ENCODE measurements at regions not wholly inside any gene's neighbourhood (a gene's known extent, or its start where the extent isn't known, plus 50 kb on each side); places are given as distances from the start of the nearest gene placed in this dataset.
A peak's percentile ranks its signal among the peaks of the same experiment; 100 is the strongest.

GRCh38 chr12:97324471-97324870, 138.1 kb upstream of the RMST start:
- H3K4me3 Mint-ChIP-seq = no peak overlapping the region
- intact Hi-C loops (cut with micrococcal nuclease) = no loop called here
- peak overlapping the region in 1 of 7 donors; percentile 39 for H3K27ac Mint-ChIP-seq
- no peaks in the 10 kb centered on the region for H3K36me3 Mint-ChIP-seq
- H3K4me1 Mint-ChIP-seq = no peaks in the 10 kb centered on the region
- no peaks in the 10 kb centered on the region for H3K4me1 ChIP-seq (ENCODE audit: insufficient read depth, low read length)
- H3K27me3 ChIP-seq (ENCODE audit: insufficient read depth, low read length) = no peaks in the 10 kb centered on the region
- H3K36me3 ChIP-seq (ENCODE audit: insufficient read depth, low read length) = no peaks in the 10 kb centered on the region
- no peaks in the 10 kb centered on the region for H3K9me3 ChIP-seq (ENCODE audit: control insufficient read depth in 1 of 2, low read length in 2 of 2)
- ChIA-PET POLR2A (ENCODE audit: partially characterized antibody) (no interaction called here), CTCF (ENCODE audit: partially characterized antibody) (no interaction called here)
- no peak for DNase-seq
- H3K27ac ChIP-seq (ENCODE audit: low read depth, low read length) = no peak overlapping the region
- H3K27me3 Mint-ChIP-seq = peaks cover 6 to 20% of the 10 kb centered on the region in 2 donors
- H3K9me3 Mint-ChIP-seq = peaks cover 0 to 1% (median 0%) of the 10 kb centered on the region in 8 donors
- H3K4me3 ChIP-seq (ENCODE audit: low read length in 2 of 2) = no peak overlapping the region

GRCh38 chr12:97335115-97335514, 127.5 kb upstream of the RMST start:
- intact Hi-C loops (cut with micrococcal nuclease) = no loop called here
- Histone ChIP-seq H3K27me3 (ENCODE audit: insufficient read depth, low read length) (peaks cover 6% of the 10 kb centered on the region), H3K4me1 (ENCODE audit: insufficient read depth, low read length) (no peaks in the 10 kb centered on the region), H3K9me3 (ENCODE audit: control insufficient read depth in 1 of 2, low read length in 2 of 2) (no peaks in the 10 kb centered on the region), H3K36me3 (ENCODE audit: insufficient read depth, low read length) (no peaks in the 10 kb centered on the region), H3K4me3 (ENCODE audit: low read length in 2 of 2) (no peak overlapping the region), H3K27ac (ENCODE audit: low read depth, low read length) (no peak overlapping the region)
- CTCF ChIA-PET (ENCODE audit: partially characterized antibody) = interaction anchor here (1.4 kb wide), 1 partner anchor 28 kb away, joined by 3 read pairs; no protein-coding TSS in a partner anchor
- POLR2A ChIA-PET (ENCODE audit: partially characterized antibody) = no interaction called here
- Mint-ChIP-seq H3K27ac (no peak overlapping the region), H3K9me3 (no peaks in the 10 kb centered on the region), H3K4me3 (no peak overlapping the region), H3K36me3 (no peaks in the 10 kb centered on the region), H3K27me3 (peaks cover 7 to 11% of the 10 kb centered on the region in 2 donors), H3K4me1 (no peaks in the 10 kb centered on the region)
- DNase-seq = no peak

- DNase-seq = no peak
- intact Hi-C loops (cut with micrococcal nuclease) = no loop called here
- H3K9me3 ChIP-seq (ENCODE audit: control insufficient read depth in 1 of 2, low read length in 2 of 2) = no peaks in the 10 kb centered on the region
- CTCF ChIA-PET (ENCODE audit: partially characterized antibody) = no interaction called here
- no peaks in the 10 kb centered on the region for H3K4me1 Mint-ChIP-seq
- no peak overlapping the region for H3K4me3 Mint-ChIP-seq
- H3K4me3 ChIP-seq (ENCODE audit: low read length in 2 of 2) = no peak overlapping the region
- no peak overlapping the region for H3K27ac ChIP-seq (ENCODE audit: low read depth, low read length)
- no peaks in the 10 kb centered on the region for H3K9me3 Mint-ChIP-seq
- H3K27me3 ChIP-seq (ENCODE audit: insufficient read depth, low read length) = peaks cover 6% of the 10 kb centered on the region
- POLR2A ChIA-PET (ENCODE audit: partially characterized antibody) = no interaction called here
- H3K27me3 Mint-ChIP-seq = peaks cover 7 to 11% of the 10 kb centered on the region in 2 donors
- H3K36me3 Mint-ChIP-seq = no peaks in the 10 kb centered on the region
- H3K36me3 ChIP-seq (ENCODE audit: insufficient read depth, low read length) = no peaks in the 10 kb centered on the region
- no peaks in the 10 kb centered on the region for H3K4me1 ChIP-seq (ENCODE audit: insufficient read depth, low read length)
- no peak overlapping the region for H3K27ac Mint-ChIP-seq
Observed at GRCh38 chr12:97336900-97337751, 125.5 kb upstream of the RMST start.

- H3K9me3 Mint-ChIP-seq = no peaks in the 10 kb centered on the region
- H3K4me3 Mint-ChIP-seq = no peak overlapping the region
- CTCF ChIA-PET (ENCODE audit: partially characterized antibody) = no interaction called here
Observed at GRCh38 chr12:97342130-97342529, 120.5 kb upstream of the RMST start.

GRCh38 chr12:97347956-97348355, 114.6 kb upstream of the RMST start:
- intact Hi-C loops (cut with micrococcal nuclease) = no loop called here
- no peaks in the 10 kb centered on the region for H3K4me1 ChIP-seq (ENCODE audit: insufficient read depth, low read length)
- H3K9me3 Mint-ChIP-seq = peaks cover 0 to 4% (median 0%) of the 10 kb centered on the region in 8 donors
- ChIA-PET POLR2A (ENCODE audit: partially characterized antibody) (no interaction called here), CTCF (ENCODE audit: partially characterized antibody) (interaction anchor here (1.1 kb wide), 1 partner anchor 9 kb away, joined by 3 read pairs; no protein-coding TSS in a partner anchor)
- no peaks in the 10 kb centered on the region for H3K36me3 ChIP-seq (ENCODE audit: insufficient read depth, low read length)
- no peaks in the 10 kb centered on the region for H3K4me1 Mint-ChIP-seq
- no peak for DNase-seq
- no peaks in the 10 kb centered on the region for H3K27me3 ChIP-seq (ENCODE audit: insufficient read depth, low read length)
- no peak overlapping the region for H3K27ac ChIP-seq (ENCODE audit: low read depth, low read length)
- H3K27me3 Mint-ChIP-seq = peaks cover 0 to 2% of the 10 kb centered on the region in 2 donors
- no peak overlapping the region for H3K4me3 ChIP-seq (ENCODE audit: low read length in 2 of 2)
- no peaks in the 10 kb centered on the region for H3K36me3 Mint-ChIP-seq
- no peaks in the 10 kb centered on the region for H3K9me3 ChIP-seq (ENCODE audit: control insufficient read depth in 1 of 2, low read length in 2 of 2)
- no peak overlapping the region for H3K4me3 Mint-ChIP-seq
- H3K27ac Mint-ChIP-seq = no peak overlapping the region

More at GRCh38 chr12:97342130-97342529, 120.5 kb upstream of the RMST start:
- intact Hi-C loops (cut with micrococcal nuclease) = no loop called here
- peaks cover 5 to 11% of the 10 kb centered on the region in 2 donors for H3K27me3 Mint-ChIP-seq
- no peaks in the 10 kb centered on the region for H3K4me1 Mint-ChIP-seq
- no peak overlapping the region for H3K27ac ChIP-seq (ENCODE audit: low read depth, low read length)
- DNase-seq = no peak
- POLR2A ChIA-PET (ENCODE audit: partially characterized antibody) = no interaction called here
- H3K27ac Mint-ChIP-seq = no peak overlapping the region
- no peaks in the 10 kb centered on the region for H3K9me3 ChIP-seq (ENCODE audit: control insufficient read depth in 1 of 2, low read length in 2 of 2)
- peaks cover 6% of the 10 kb centered on the region for H3K27me3 ChIP-seq (ENCODE audit: insufficient read depth, low read length)
- no peaks in the 10 kb centered on the region for H3K36me3 ChIP-seq (ENCODE audit: insufficient read depth, low read length)
- no peaks in the 10 kb centered on the region for H3K36me3 Mint-ChIP-seq
- H3K4me3 ChIP-seq (ENCODE audit: low read length in 2 of 2) = no peak overlapping the region
- no peaks in the 10 kb centered on the region for H3K4me1 ChIP-seq (ENCODE audit: insufficient read depth, low read length)

GRCh38 chr12:97358361-97358760, 104.2 kb upstream of the RMST start:
- Mint-ChIP-seq H3K9me3 (peaks cover 0 to 8% (median 3%) of the 10 kb centered on the region in 8 donors), H3K36me3 (no peaks in the 10 kb centered on the region), H3K4me1 (no peaks in the 10 kb centered on the region), H3K27me3 (peaks cover 0 to 3% of the 10 kb centered on the region in 2 donors), H3K27ac (no peak overlapping the region), H3K4me3 (no peak overlapping the region)
- H3K4me3 ChIP-seq (ENCODE audit: low read length in 2 of 2) = no peak overlapping the region
- H3K36me3 ChIP-seq (ENCODE audit: insufficient read depth, low read length) = no peaks in the 10 kb centered on the region
- H3K27me3 ChIP-seq (ENCODE audit: insufficient read depth, low read length) = no peaks in the 10 kb centered on the region
- ChIA-PET CTCF (ENCODE audit: partially characterized antibody) (no interaction called here), POLR2A (ENCODE audit: partially characterized antibody) (no interaction called here)
- no peaks in the 10 kb centered on the region for H3K9me3 ChIP-seq (ENCODE audit: control insufficient read depth in 1 of 2, low read length in 2 of 2)
- no peaks in the 10 kb centered on the region for H3K4me1 ChIP-seq (ENCODE audit: insufficient read depth, low read length)
- intact Hi-C loops (cut with micrococcal nuclease) = no loop called here
- no peak for DNase-seq
- no peak overlapping the region for H3K27ac ChIP-seq (ENCODE audit: low read depth, low read length)

- Histone ChIP-seq H3K9me3 (ENCODE audit: control insufficient read depth in 1 of 2, low read length in 2 of 2) (no peaks in the 10 kb centered on the region), H3K36me3 (ENCODE audit: insufficient read depth, low read length) (no peaks in the 10 kb centered on the region), H3K4me1 (ENCODE audit: insufficient read depth, low read length) (no peaks in the 10 kb centered on the region), H3K27ac (ENCODE audit: low read depth, low read length) (no peak overlapping the region), H3K27me3 (ENCODE audit: insufficient read depth, low read length) (no peaks in the 10 kb centered on the region), H3K4me3 (ENCODE audit: low read length in 2 of 2) (no peak overlapping the region)
- Mint-ChIP-seq H3K27me3 (peaks cover 0 to 3% of the 10 kb centered on the region in 2 donors), H3K27ac (no peak overlapping the region), H3K36me3 (no peaks in the 10 kb centered on the region), H3K4me3 (no peak overlapping the region), H3K9me3 (peaks cover 0 to 8% (median 3%) of the 10 kb centered on the region in 8 donors), H3K4me1 (no peaks in the 10 kb centered on the region)
- CTCF ChIA-PET (ENCODE audit: partially characterized antibody) = no interaction called here
- POLR2A ChIA-PET (ENCODE audit: partially characterized antibody) = no interaction called here
- no peak for DNase-seq
- intact Hi-C loops (cut with micrococcal nuclease) = no loop called here
Observed at GRCh38 chr12:97359021-97359690, 103.4 kb upstream of the RMST start.
